ENCODE measurements at regions not wholly inside any gene's neighbourhood (a gene's known extent, or its start where the extent isn't known, plus 50 kb on each side); places are given as distances from the start of the nearest gene placed in this dataset.
A peak's percentile ranks its signal among the peaks of the same experiment; 100 is the strongest.
"Not testable (repeated sequence)": the region's sequence is repeated elsewhere in the genome, so short reads cannot be mapped to it uniquely, and the experiment has no call there.

GRCh38 chr2:82964341-82964740 is 1494.7 kb downstream of the SUCLG1 start:
- DNase-seq (ENCODE audit: missing footprints) (no peak), ATAC-seq (no peak)
- intact Hi-C loops (cut with DNase I): no loop called here

- no peak for ATAC-seq
- DNase-seq (ENCODE audit: missing footprints): no peak
- intact Hi-C loops (cut with DNase I): no loop called here
Measured at GRCh38 chr2:82959727-82960126, 1499.4 kb downstream of the SUCLG1 start.

- no peak for DNase-seq (ENCODE audit: missing footprints)
- intact Hi-C loops (cut with DNase I): no loop called here
- no peak for ATAC-seq
Measured at GRCh38 chr2:82954868-82955267, 1504.2 kb downstream of the SUCLG1 start.

- DNase-seq (ENCODE audit: missing footprints) (no peak), ATAC-seq (no peak)
- intact Hi-C loops (cut with DNase I): no loop called here
Measured at GRCh38 chr2:82939211-82939610, 1519.9 kb downstream of the SUCLG1 start.

- DNase-seq (ENCODE audit: missing footprints); ATAC-seq; intact Hi-C loops (cut with DNase I): not testable (repeated sequence)
Measured at GRCh38 chr2:82938321-82938845, 1520.7 kb downstream of the SUCLG1 start.

GRCh38 chr2:82913566-82913965 is 1545.5 kb downstream of the SUCLG1 start:
- no peak for ATAC-seq
- DNase-seq (ENCODE audit: missing footprints): no peak
- intact Hi-C loops (cut with DNase I): no loop called here

GRCh38 chr2:82896117-82896516 is 1563.0 kb downstream of the SUCLG1 start:
- ATAC-seq: no peak
- DNase-seq (ENCODE audit: missing footprints): no peak
- intact Hi-C loops (cut with DNase I): no loop called here

GRCh38 chr2:82893190-82893589 is 1565.9 kb downstream of the SUCLG1 start:
- intact Hi-C loops (cut with DNase I): no loop called here
- no peak for DNase-seq (ENCODE audit: missing footprints)
- no peak for ATAC-seq

- DNase-seq (ENCODE audit: missing footprints) (no peak), ATAC-seq (no peak)
- intact Hi-C loops (cut with DNase I): no loop called here
Measured at GRCh38 chr2:82879803-82880202, 1579.3 kb downstream of the SUCLG1 start.

GRCh38 chr2:82875858-82876257 is 1583.2 kb downstream of the SUCLG1 start:
- ATAC-seq (no peak), DNase-seq (ENCODE audit: missing footprints) (peak; percentile 23)
- intact Hi-C loops (cut with DNase I): no loop called here

GRCh38 chr2:82857967-82858366 is 1601.1 kb downstream of the SUCLG1 start:
- no peak for DNase-seq (ENCODE audit: missing footprints)
- no peak for ATAC-seq
- intact Hi-C loops (cut with DNase I): no loop called here

- ATAC-seq: no peak
- no peak for DNase-seq (ENCODE audit: missing footprints)
- intact Hi-C loops (cut with DNase I): no loop called here
Measured at GRCh38 chr2:82853299-82853698, 1605.8 kb downstream of the SUCLG1 start.

- DNase-seq (ENCODE audit: missing footprints) (no peak), ATAC-seq (no peak)
- intact Hi-C loops (cut with DNase I): no loop called here
Measured at GRCh38 chr2:82852787-82853186, 1606.3 kb downstream of the SUCLG1 start.

- intact Hi-C loops (cut with DNase I): no loop called here
- DNase-seq (ENCODE audit: missing footprints) (no peak), ATAC-seq (no peak)
Measured at GRCh38 chr2:82848285-82848684, 1610.8 kb downstream of the SUCLG1 start.

- ATAC-seq: no peak
- no peak for DNase-seq (ENCODE audit: missing footprints)
- intact Hi-C loops (cut with DNase I): no loop called here
Measured at GRCh38 chr2:82839036-82839435, 1620.0 kb downstream of the SUCLG1 start.

GRCh38 chr2:82837588-82838304 is 1621.3 kb downstream of the SUCLG1 start:
- DNase-seq (ENCODE audit: missing footprints): no peak
- intact Hi-C loops (cut with DNase I): no loop called here
- no peak for ATAC-seq

GRCh38 chr2:82834893-82835292 is 1624.2 kb downstream of the SUCLG1 start:
- intact Hi-C loops (cut with DNase I): no loop called here
- ATAC-seq (no peak), DNase-seq (ENCODE audit: missing footprints) (no peak)

GRCh38 chr2:82827426-82827825 is 1631.7 kb downstream of the SUCLG1 start:
- no peak for ATAC-seq
- intact Hi-C loops (cut with DNase I): no loop called here
- no peak for DNase-seq (ENCODE audit: missing footprints)

- no peak for DNase-seq (ENCODE audit: missing footprints)
- intact Hi-C loops (cut with DNase I): no loop called here
- no peak for ATAC-seq
Measured at GRCh38 chr2:82826437-82826836, 1632.6 kb downstream of the SUCLG1 start.

- DNase-seq (ENCODE audit: missing footprints) (no peak), ATAC-seq (no peak)
- intact Hi-C loops (cut with DNase I): no loop called here
Measured at GRCh38 chr2:82825410-82826090, 1633.5 kb downstream of the SUCLG1 start.
